Hippocampal formation (tissue), 2 donors: ENCODE measurements at regions not wholly inside any gene's neighbourhood (a gene's known extent, or its start where the extent isn't known, plus 50 kb on each side); places are given as distances from the start of the nearest gene placed in this dataset.
"Not testable (repeated sequence)": the region's sequence is repeated elsewhere in the genome, so short reads cannot be mapped to it uniquely, and the experiment has no call there.

Experiments
- DNase-seq, 2 donors: peaks; one replicate each; lab custom pipeline; 2025; lab: John Stamatoyannopoulos, UW

GRCh38 chr15:96216481-96216880 lies 114.0 kb upstream of the NR2F2 start:
- not testable (repeated sequence) for DNase-seq

DNA sequence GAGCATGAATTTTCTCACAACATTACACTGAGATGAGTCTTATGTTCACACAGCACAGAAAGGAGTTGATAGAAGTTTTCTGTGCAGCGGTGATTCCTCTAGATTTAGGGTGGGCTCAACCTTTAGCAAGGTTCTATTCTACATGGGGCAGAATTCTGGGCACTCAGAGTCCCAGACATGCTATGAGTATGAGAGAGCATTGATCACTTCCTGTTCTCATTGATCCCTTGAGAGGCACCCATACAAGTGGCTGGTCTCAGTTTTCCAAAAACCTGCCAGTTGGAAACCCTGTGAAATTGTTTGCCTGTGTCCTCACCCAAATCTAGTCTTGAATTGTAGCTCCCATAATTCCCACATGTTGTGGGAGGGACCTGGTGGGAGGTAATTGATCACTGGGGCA lies 112.5 kb upstream of the NR2F2 start:
- DNase-seq = no peak

DNA sequence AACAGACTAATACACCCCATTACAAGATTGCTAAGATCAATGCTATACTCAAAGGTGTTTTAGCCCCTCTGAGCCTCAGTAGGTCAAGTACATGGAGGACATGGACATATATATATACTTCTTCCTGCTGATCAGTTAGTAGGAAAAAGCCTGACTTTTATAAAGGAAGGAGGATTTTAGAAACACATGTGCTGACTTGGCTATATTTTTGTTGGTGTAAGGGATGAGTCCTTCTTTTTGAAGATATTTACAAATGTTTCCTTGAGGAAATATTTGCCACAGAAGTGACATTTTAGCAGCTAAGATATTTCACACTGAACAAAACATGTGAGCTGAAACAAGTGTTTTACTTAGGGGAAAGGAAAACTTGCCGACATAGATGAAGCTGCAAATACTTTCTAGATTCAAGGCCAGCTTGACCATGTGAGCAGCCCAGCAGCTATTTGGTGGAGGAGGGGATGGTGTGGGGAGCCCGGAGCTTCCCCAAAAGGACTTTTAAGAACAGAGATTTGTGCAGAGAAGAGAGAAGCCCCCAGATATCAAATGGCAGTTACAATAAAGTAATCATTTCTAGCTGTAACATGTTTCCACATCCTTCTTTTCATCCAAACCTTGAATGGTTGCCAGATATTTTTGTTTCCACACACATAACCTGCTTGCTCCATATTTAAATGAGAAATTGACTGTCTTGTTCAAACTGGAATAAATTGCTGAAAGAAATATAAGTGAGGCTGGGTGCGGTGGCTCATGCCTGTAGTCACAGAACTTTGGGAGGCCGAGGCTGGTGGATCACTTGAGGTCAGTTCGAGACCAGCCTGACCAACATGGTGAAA lies 111.7 kb upstream of the NR2F2 start:
- no peak for DNase-seq

DNA sequence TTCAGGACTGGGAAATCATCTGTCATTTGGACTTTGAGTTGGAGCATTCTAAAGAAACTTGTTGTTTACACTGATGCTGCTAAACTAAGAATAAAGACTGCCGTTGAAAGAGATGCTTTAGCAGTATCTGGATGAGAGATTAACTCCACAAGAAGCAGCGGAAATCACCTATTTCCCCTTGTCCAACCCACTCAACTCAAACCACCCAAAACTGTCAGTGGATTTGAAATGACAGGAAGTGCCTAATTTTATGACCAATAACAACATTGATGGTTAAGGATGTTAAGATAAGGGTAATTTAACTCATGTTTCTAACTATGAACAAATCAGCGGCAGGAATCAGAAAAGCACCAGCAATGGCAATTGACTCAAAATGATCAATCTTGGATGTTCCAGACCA lies 110.8 kb upstream of the NR2F2 start:
- no peak for DNase-seq

GRCh38 chr15:96220657-96221056 lies 109.8 kb upstream of the NR2F2 start:
- DNase-seq = no peak

- DNase-seq = no peak
Observed at GRCh38 chr15:96222981-96223380, 107.5 kb upstream of the NR2F2 start.

DNA sequence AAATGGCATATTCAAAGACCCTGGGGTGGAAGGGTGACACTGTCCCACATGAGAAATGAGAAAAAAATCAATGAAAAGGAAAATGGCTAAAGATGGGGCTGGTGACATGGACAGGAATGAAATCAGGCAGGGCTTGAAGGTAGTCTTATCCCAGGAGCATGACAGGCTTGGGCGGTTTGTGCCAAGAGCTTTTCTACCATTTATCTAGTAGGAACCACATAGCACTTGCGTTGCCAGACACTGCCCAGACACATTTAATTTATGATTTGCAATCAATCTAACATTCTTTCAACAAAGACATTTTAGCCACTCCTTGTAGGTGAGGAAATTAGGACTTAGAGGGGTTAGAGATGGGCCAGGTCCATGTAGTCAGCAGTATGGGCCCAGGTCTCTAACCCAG lies 106.6 kb upstream of the NR2F2 start:
- no peak for DNase-seq

DNA sequence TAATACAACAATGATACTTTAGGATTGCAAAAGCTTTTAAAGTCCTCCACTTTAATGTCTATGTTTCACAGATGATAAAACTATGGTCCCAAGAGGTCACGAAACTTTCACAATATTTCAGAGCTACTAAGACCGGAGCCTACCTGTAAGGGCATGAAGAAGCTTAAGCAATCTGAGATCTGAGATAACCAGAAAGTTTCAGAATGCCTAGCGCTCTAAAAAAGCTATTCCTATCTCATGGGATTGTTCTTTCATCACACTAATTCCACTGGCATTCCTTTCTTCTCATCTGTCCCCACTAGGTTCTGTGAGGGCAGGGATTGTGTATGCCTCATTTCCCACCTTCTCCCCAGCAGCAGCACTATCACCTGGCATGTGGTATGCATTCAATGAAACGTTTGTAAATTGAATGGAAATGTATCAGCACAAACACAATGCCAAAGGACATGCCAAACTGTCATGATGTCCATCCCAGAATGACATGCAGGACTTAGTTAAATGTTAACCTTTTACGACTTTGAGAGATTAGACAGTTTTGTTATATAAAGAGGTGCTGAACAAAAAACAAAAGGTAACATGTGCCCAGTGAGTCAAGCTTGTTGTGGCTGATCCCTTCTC lies 104.7 kb upstream of the NR2F2 start:
- DNase-seq = no peak

GRCh38 chr15:96230526-96231181 lies 99.8 kb upstream of the NR2F2 start:
- DNase-seq = no peak

DNA sequence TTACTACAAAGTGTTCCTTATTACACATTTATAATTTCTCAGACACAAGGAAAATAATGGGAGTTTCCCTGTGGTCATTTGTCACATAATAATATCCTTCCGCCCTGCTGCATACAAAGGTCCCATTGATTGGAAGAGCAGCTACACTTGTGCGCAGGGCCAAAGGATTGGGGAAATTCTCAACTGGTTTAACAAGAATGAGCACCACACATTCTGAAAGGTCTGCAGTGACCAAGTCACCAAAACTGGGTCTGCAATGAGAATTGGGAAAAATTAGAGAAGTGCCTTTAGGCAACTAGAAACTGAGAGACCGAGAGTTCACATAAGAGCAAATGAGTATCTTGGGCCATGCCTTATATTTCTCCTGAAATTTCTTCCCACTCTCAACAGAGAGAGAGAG lies 98.2 kb upstream of the NR2F2 start:
- DNase-seq = no peak

DNA sequence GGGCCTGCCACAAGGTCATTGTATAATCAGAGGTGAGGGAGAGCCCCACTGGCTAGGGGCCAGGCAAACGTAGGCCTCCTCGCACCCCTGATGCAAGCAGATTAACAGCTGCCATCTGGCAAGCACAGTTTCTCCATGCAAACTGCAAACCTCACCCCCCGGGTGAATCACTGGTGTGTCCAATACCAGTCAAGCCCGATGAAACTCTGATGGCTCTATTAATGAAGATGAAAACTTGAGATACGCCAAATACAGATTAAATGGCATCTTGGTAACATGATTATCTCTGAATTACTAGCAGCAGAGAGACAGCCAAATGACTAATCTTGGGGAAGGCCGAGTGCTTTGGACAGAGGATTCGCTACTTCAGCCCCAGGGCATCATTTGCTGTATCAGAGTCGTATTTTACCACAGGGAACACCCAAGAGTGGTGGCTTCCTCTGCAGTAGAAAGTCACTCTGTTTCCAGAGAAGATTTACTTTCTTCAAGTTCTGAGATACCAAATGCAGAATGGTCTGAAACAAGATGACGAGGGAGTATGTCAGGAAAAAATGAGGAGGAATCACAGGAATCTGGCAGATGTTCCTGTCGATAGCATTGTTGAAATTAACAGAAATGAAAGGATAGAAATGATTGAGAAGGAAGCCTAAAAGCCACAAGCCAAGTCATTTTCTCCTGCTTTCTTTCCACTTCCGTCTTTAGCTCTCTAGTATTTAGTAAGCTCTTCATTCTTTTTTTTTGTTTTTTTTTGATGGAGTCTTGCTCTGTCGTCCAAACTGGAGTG lies 96.2 kb upstream of the NR2F2 start:
- DNase-seq = no peak

GRCh38 chr15:96237002-96237401 lies 93.5 kb upstream of the NR2F2 start:
- no peak for DNase-seq

- no peak for DNase-seq
Observed at GRCh38 chr15:96242761-96243160, 87.7 kb upstream of the NR2F2 start.

GRCh38 chr15:96243701-96244100 lies 86.8 kb upstream of the NR2F2 start:
- no peak for DNase-seq

GRCh38 chr15:96245252-96245651 lies 85.2 kb upstream of the NR2F2 start:
- no peak for DNase-seq

GRCh38 chr15:96246057-96246456 lies 84.4 kb upstream of the NR2F2 start:
- no peak for DNase-seq

DNA sequence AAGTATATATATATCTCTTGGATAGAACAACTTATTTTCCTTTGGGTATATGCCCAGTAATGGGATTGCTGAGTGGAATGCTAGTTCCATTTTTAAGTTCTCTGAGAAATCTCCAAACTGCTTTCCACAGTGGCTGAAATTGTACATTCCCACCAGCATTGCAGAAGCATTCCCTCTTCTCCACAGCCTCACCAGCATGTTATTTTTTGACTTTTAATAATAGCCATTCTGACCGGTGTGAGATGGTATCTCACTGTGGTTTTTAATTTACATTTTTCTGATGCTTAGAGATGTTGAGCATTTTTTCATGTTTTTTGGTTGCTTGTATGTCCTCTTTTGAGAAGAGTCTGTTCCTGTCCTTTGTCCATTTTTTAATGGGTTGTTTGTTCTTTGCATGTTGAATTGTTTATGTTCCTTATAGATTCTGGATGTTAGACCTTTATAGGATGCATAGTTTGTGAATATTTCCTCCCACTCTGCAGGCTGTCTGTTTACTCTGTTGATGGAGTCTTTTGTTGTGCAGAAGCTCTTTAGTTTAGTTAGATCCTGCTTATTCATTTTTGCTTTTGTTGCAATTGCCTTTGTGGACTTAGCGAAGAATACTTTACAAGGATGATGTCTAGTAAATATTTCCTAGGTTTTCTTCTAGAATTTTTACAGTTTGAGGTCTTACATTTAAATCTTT lies 82.7 kb upstream of the NR2F2 start:
- DNase-seq = no peak

GRCh38 chr15:96252148-96252547 lies 78.4 kb upstream of the NR2F2 start:
- DNase-seq = no peak

GRCh38 chr15:96253006-96253747 lies 77.3 kb upstream of the NR2F2 start:
- DNase-seq = no peak

DNA sequence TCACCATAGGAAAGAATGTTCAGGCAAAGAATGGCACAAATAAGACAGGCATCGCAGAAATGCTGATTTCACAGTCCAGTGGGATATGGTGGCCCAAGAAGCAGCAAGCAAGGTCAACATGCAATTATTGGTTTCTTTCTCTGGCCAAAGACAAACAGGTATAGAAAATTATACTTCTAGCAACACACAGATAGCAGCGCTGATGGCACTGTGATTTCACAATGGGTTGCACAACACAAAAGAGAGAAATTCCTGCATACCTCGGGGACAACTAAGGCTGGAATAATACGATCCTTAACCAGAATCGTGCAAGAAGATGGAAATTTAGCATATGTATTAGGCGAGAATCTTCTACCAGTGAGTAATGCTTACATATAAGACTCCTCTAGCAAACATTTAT lies 76.3 kb upstream of the NR2F2 start:
- no peak for DNase-seq

DNA sequence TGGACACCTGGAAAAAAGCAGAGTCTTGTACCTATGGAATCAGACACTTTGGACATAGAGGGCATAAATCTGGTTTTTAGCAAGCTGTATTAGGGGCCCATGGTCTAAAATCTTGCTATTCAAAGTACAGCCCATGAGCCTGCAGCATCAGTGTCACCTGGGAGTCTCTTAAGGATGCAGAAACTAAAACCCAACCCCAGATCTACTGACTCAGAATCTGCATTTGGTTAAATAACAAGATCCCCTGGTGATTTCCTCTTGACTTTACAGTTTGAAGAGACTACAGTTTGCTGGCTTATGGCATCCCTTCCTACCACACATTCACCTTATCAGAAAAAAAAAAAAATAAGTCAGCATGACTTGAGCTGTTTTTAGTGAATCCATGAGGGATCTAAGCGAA lies 74.9 kb upstream of the NR2F2 start:
- no peak for DNase-seq
